ENCODE measurements at regions not wholly inside any gene's neighbourhood (a gene's known extent, or its start where the extent isn't known, plus 50 kb on each side); places are given as distances from the start of the nearest gene placed in this dataset.

DNA sequence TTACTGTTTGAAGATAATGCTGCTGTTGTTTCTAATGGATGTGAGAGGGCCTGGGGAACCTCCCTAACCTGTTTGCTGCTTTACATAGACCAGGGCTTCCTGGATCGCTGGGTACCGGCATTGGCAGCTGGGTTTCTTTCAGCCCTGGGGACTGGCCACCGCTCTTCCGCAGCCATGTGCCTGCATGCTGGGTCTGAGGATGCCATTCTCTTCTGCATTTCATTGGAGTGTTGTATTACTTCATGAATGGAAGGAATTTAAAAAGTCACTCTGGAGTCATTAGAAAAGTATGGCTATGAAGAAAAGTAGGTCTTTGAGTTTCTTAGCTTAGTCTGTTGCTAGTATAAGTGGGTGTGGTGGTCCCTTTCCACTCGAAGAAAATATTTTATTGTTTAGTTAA is 107.3 kb upstream of the MGAT5 start:
- Histone ChIP-seq H3K9ac (ENCODE audit: low read length) (no peak overlapping the region), H3K9me2 (ENCODE audit: insufficient read depth) (no peaks in the 10 kb centered on the region), H3K27me3 (ENCODE audit: insufficient read depth, low read length) (no peaks in the 10 kb centered on the region), H3K36me3 (ENCODE audit: control insufficient read depth in 1 of 2, insufficient read depth in 2 of 2, low read length in 2 of 2) (no peaks in the 10 kb centered on the region), H3K4me1 (ENCODE audit: control insufficient read depth in 1 of 2, insufficient read depth in 2 of 2, low read length in 2 of 2) (peaks cover 20 to 27% of the 10 kb centered on the region in 2 experiments), H4K20me1 (ENCODE audit: insufficient read depth) (no peaks in the 10 kb centered on the region), H3K4me2 (ENCODE audit: low read length) (no peak overlapping the region), H3K4me3 (replicated peaks in 1 of 2; ENCODE audit: low read depth in 1 of 2, low read length in 2 of 2) (no peak overlapping the region), H3K9me3 (ENCODE audit: control insufficient read depth in 1 of 2, insufficient read depth in 1 of 2, low read depth in 1 of 2, low read length in 2 of 2) (no peaks in the 10 kb centered on the region), H2AFZ (ENCODE audit: low read depth, low read length, poor library complexity, severe bottlenecking) (no peak overlapping the region), H3K27ac (ENCODE audit: low read depth, low read length) (no peak overlapping the region), H3K79me2 (ENCODE audit: insufficient read depth, low read length) (0 out of 2 replicates have a peak, but pooled peaks cover 4% of the 10 kb centered on the region)
- RAD21 ChIA-PET (ENCODE audit: low non-redundant PET in 1 of 2, low total read pairs in 2 of 2, uncharacterized antibody in 2 of 2, unreplicated experiment in 2 of 2), result no interaction called here
- ATAC-seq (no peak), DNase-seq (ENCODE audit: low read depth, low spot score) (no peak)
- POLR2A ChIA-PET, result no interaction called here
- TF ChIP-seq SP1 (IDR thresholded peaks at IDR 0.05; ENCODE audit: low read depth) (no peak), POLR2A (IDR thresholded peaks at IDR 0.05; ENCODE audit: borderline replicate concordance, extremely low read depth, insufficient read depth, insufficient read length) (no peak), ZFX (IDR thresholded peaks at IDR 0.05) (no peak), ZNF274 (IDR thresholded peaks at IDR 0.05; ENCODE audit: low read depth, low read length) (no peak), SRF (IDR thresholded peaks at IDR 0.05; ENCODE audit: low read depth) (no peak), SIN3A (IDR thresholded peaks at IDR 0.05; ENCODE audit: low read depth) (no peak), TCF7L2 (IDR thresholded peaks at IDR 0.05; ENCODE audit: borderline replicate concordance, extremely low read depth, insufficient read depth, insufficient read length) (no peak), FOSL1 (IDR thresholded peaks at IDR 0.05; ENCODE audit: low read depth) (no peak), ELF1 (IDR thresholded peaks at IDR 0.05; ENCODE audit: borderline replicate concordance, low read depth) (no peak), YY1 (IDR thresholded peaks at IDR 0.05; ENCODE audit: extremely low read depth, insufficient replicate concordance, low read depth, low read length) (no peak), EZH2phosphoT487 (IDR thresholded peaks at IDR 0.05; ENCODE audit: borderline replicate concordance) (no peak), CBX3 (IDR thresholded peaks at IDR 0.05; ENCODE audit: low read depth) (no peak), JUND (IDR thresholded peaks at IDR 0.05) (no peak), EZH2 (IDR thresholded peaks at IDR 0.05) (no peak), EGR1 (IDR thresholded peaks at IDR 0.05; ENCODE audit: low read depth) (no peak), RAD21 (IDR thresholded peaks at IDR 0.05; ENCODE audit: low read depth) (no peak)
- TF ChIP-seq, protein P1, sequence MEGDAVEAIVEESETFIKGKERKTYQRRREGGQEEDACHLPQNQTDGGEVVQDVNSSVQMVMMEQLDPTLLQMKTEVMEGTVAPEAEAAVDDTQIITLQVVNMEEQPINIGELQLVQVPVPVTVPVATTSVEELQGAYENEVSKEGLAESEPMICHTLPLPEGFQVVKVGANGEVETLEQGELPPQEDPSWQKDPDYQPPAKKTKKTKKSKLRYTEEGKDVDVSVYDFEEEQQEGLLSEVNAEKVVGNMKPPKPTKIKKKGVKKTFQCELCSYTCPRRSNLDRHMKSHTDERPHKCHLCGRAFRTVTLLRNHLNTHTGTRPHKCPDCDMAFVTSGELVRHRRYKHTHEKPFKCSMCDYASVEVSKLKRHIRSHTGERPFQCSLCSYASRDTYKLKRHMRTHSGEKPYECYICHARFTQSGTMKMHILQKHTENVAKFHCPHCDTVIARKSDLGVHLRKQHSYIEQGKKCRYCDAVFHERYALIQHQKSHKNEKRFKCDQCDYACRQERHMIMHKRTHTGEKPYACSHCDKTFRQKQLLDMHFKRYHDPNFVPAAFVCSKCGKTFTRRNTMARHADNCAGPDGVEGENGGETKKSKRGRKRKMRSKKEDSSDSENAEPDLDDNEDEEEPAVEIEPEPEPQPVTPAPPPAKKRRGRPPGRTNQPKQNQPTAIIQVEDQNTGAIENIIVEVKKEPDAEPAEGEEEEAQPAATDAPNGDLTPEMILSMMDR (IDR thresholded peaks at IDR 0.05 in 2 of 3, conservative IDR thresholded peaks at IDR 0.05 in 1 of 3; ENCODE audit: borderline replicate concordance in 1 of 3, insufficient read depth in 1 of 3, low read depth in 2 of 3, low read length in 2 of 3), result no peak
- TF ChIP-seq, protein P2, sequence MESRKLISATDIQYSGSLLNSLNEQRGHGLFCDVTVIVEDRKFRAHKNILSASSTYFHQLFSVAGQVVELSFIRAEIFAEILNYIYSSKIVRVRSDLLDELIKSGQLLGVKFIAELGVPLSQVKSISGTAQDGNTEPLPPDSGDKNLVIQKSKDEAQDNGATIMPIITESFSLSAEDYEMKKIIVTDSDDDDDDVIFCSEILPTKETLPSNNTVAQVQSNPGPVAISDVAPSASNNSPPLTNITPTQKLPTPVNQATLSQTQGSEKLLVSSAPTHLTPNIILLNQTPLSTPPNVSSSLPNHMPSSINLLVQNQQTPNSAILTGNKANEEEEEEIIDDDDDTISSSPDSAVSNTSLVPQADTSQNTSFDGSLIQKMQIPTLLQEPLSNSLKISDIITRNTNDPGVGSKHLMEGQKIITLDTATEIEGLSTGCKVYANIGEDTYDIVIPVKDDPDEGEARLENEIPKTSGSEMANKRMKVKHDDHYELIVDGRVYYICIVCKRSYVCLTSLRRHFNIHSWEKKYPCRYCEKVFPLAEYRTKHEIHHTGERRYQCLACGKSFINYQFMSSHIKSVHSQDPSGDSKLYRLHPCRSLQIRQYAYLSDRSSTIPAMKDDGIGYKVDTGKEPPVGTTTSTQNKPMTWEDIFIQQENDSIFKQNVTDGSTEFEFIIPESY (IDR thresholded peaks at IDR 0.05; ENCODE audit: extremely low read depth, insufficient replicate concordance, low read length), result no peak
- CTCF ChIA-PET, result no interaction called here
- no TSS peak for BruUV-seq (replicated peaks)
- intact Hi-C loops (cut with micrococcal nuclease), result no loop called here
